LNCaP clone FGC (cell line): ENCODE measurements at regions not wholly inside any gene's neighbourhood (a gene's known extent, or its start where the extent isn't known, plus 50 kb on each side); places are given as distances from the start of the nearest gene placed in this dataset.

ENCODE experiments used
- DNase-seq: peaks from one replicate; pipeline ENCODE4 v3.0.0-alpha.2; 2011; ENCODE audit warnings: low read depth
- H3K4me3 ChIP-seq: 2 replicates; pipeline ENCODE4 v1.5.1; 2011; ENCODE audit warnings: mild to moderate bottlenecking, low read depth, low read length, control low read depth
- CTCF ChIP-seq: IDR thresholded peaks from 2 replicates; pipeline ENCODE4 v1.5.1; 2012; ENCODE audit warnings: mild to moderate bottlenecking; ENCODE audit not compliant: control insufficient read depth, insufficient read depth; ENCODE audit errors: extremely low read depth

GRCh38 chr16:64254443-64255367 lies 867.2 kb downstream of the CDH11 start:
- no peak for DNase-seq
- no peak for TF ChIP-seq CTCF

GRCh38 chr16:64253525-64253924 lies 868.3 kb downstream of the CDH11 start:
- no peak overlapping the region for H3K4me3 ChIP-seq
- no peak for TF ChIP-seq CTCF
- DNase-seq = no peak

More at GRCh38 chr16:64254443-64255367, 867.2 kb downstream of the CDH11 start:
- H3K4me3 ChIP-seq = no peak overlapping the region

- DNase-seq = no peak
- H3K4me3 ChIP-seq = no peak overlapping the region
- no peak for TF ChIP-seq CTCF
Measured at GRCh38 chr16:64253096-64253495, 868.8 kb downstream of the CDH11 start.

DNA sequence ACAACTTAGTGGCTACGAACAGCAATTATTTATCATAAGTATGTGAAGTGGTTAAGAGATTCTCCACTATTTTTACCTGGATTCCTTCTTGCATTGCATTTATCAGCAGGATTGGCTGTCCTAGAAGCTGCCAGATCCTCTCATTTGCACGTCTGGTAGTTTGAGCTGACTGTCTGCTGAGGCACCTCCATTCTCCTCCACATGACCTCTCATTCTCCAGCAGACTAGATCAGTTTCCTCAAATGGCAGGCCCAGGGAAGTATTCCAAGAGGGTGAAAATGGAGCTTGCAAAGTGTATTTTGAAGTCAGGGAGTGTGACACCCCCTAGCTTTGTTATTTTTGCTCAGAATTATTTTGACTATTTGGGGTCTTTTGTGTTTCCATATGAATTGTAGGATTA lies 870.1 kb downstream of the CDH11 start:
- TF ChIP-seq CTCF = no peak
- H3K4me3 ChIP-seq = no peak overlapping the region
- no peak for DNase-seq

GRCh38 chr16:64250866-64251265 lies 871.0 kb downstream of the CDH11 start:
- TF ChIP-seq CTCF = no peak
- no peak overlapping the region for H3K4me3 ChIP-seq
- no peak for DNase-seq

GRCh38 chr16:64242492-64242891 lies 879.4 kb downstream of the CDH11 start:
- TF ChIP-seq CTCF = no peak
- no peak for DNase-seq
- H3K4me3 ChIP-seq = no peak overlapping the region
